ENCODE measurements at regions not wholly inside any gene's neighbourhood (a gene's known extent, or its start where the extent isn't known, plus 50 kb on each side); places are given as distances from the start of the nearest gene placed in this dataset.

- ATAC-seq (ENCODE audit: low read depth): no peak
- H3K9me3 Mint-ChIP-seq: no peaks in the 10 kb centered on the region
- no peaks in the 10 kb centered on the region for H3K4me1 Mint-ChIP-seq
- H3K27ac Mint-ChIP-seq: no peak overlapping the region
- H3K4me3 Mint-ChIP-seq: no peak overlapping the region
- ChIA-PET POLR2A (interaction anchor here (0.6 kb wide), 1 partner anchor 28 kb away, joined by 3 read pairs; no protein-coding TSS in a partner anchor), CTCF (no interaction called here)
- DNase-seq: no peak
- intact Hi-C loops (cut with micrococcal nuclease): no loop called here
- TF ChIP-seq, protein P1, sequence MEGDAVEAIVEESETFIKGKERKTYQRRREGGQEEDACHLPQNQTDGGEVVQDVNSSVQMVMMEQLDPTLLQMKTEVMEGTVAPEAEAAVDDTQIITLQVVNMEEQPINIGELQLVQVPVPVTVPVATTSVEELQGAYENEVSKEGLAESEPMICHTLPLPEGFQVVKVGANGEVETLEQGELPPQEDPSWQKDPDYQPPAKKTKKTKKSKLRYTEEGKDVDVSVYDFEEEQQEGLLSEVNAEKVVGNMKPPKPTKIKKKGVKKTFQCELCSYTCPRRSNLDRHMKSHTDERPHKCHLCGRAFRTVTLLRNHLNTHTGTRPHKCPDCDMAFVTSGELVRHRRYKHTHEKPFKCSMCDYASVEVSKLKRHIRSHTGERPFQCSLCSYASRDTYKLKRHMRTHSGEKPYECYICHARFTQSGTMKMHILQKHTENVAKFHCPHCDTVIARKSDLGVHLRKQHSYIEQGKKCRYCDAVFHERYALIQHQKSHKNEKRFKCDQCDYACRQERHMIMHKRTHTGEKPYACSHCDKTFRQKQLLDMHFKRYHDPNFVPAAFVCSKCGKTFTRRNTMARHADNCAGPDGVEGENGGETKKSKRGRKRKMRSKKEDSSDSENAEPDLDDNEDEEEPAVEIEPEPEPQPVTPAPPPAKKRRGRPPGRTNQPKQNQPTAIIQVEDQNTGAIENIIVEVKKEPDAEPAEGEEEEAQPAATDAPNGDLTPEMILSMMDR (IDR thresholded peaks at IDR 0.05): no peak
- no peaks in the 10 kb centered on the region for H3K36me3 Mint-ChIP-seq (ENCODE audit: low read depth)
- no peaks in the 10 kb centered on the region for H3K27me3 Mint-ChIP-seq
Observed at GRCh38 chr3:82474711-82475110, 713.3 kb upstream of the GBE1 start.

GRCh38 chr3:82473864-82474541 is 712.6 kb upstream of the GBE1 start:
- H3K4me3 Mint-ChIP-seq: no peak overlapping the region
- DNase-seq (no peak), ATAC-seq (ENCODE audit: low read depth) (no peak)
- H3K27ac Mint-ChIP-seq: no peak overlapping the region
- no peaks in the 10 kb centered on the region for H3K36me3 Mint-ChIP-seq (ENCODE audit: low read depth)
- TF ChIP-seq, protein P1 (IDR thresholded peaks at IDR 0.05): no peak
- intact Hi-C loops (cut with micrococcal nuclease): no loop called here
- ChIA-PET CTCF (no interaction called here), POLR2A (no interaction called here)
- no peaks in the 10 kb centered on the region for H3K9me3 Mint-ChIP-seq
- no peaks in the 10 kb centered on the region for H3K4me1 Mint-ChIP-seq
- no peaks in the 10 kb centered on the region for H3K27me3 Mint-ChIP-seq

GRCh38 chr3:82467051-82467450 is 705.6 kb upstream of the GBE1 start:
- Mint-ChIP-seq H3K9me3 (no peaks in the 10 kb centered on the region), H3K4me3 (no peak overlapping the region), H3K4me1 (no peaks in the 10 kb centered on the region), H3K27me3 (no peaks in the 10 kb centered on the region), H3K27ac (no peak overlapping the region), H3K36me3 (ENCODE audit: low read depth) (no peaks in the 10 kb centered on the region)
- ATAC-seq (ENCODE audit: low read depth) (no peak), DNase-seq (no peak)
- CTCF ChIA-PET: no interaction called here
- intact Hi-C loops (cut with micrococcal nuclease): no loop called here
- TF ChIP-seq, protein P1 (IDR thresholded peaks at IDR 0.05): no peak
- POLR2A ChIA-PET: no interaction called here

DNA sequence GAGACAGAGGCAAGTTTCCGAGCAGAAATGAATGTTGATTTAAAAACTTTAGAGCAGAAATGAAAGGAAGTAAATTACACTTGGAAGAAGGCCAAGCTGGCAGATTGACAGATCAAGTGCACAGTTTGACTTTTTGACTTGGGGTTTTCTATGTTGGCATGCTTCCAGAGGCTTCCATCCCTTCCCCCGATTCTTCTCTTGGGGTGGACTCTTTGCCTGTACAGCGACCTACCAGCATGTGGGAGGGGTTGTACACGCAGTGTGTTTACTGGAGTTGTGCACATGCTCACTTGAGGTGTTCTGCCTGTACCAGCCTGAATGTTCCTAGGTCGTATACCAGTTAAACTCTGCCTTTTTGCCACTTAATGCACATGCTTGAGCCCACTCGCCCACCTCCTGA is 701.5 kb upstream of the GBE1 start:
- no peak overlapping the region for H3K27ac Mint-ChIP-seq
- H3K4me3 Mint-ChIP-seq: no peak overlapping the region
- ATAC-seq (ENCODE audit: low read depth) (no peak), DNase-seq (no peak)
- ChIA-PET CTCF (no interaction called here), POLR2A (no interaction called here)
- intact Hi-C loops (cut with micrococcal nuclease): no loop called here
- TF ChIP-seq, protein P1 (IDR thresholded peaks at IDR 0.05): no peak
- H3K27me3 Mint-ChIP-seq: no peaks in the 10 kb centered on the region
- no peaks in the 10 kb centered on the region for H3K4me1 Mint-ChIP-seq
- no peaks in the 10 kb centered on the region for H3K9me3 Mint-ChIP-seq
- no peaks in the 10 kb centered on the region for H3K36me3 Mint-ChIP-seq (ENCODE audit: low read depth)

GRCh38 chr3:82461049-82461889 is 699.8 kb upstream of the GBE1 start:
- POLR2A ChIA-PET: no interaction called here
- H3K27ac Mint-ChIP-seq: no peak overlapping the region

More at GRCh38 chr3:82461049-82461889, 699.8 kb upstream of the GBE1 start:
- ATAC-seq (ENCODE audit: low read depth): no peak
- Mint-ChIP-seq H3K36me3 (ENCODE audit: low read depth) (no peaks in the 10 kb centered on the region), H3K9me3 (no peaks in the 10 kb centered on the region), H3K4me1 (no peaks in the 10 kb centered on the region), H3K4me3 (no peak overlapping the region), H3K27me3 (no peaks in the 10 kb centered on the region)
- intact Hi-C loops (cut with micrococcal nuclease): no loop called here
- CTCF ChIA-PET: no interaction called here
- no peak for DNase-seq
- TF ChIP-seq, protein P1 (IDR thresholded peaks at IDR 0.05): no peak

Data from activated B cell treated with CpG ODN at 0.5 μM for 24 hours (primary cell).